HEK293T (cell line): ENCODE measurements at regions not wholly inside any gene's neighbourhood (a gene's known extent, or its start where the extent isn't known, plus 50 kb on each side); places are given as distances from the start of the nearest gene placed in this dataset.

Source experiments
- BHLHE40 ChIP-seq: fragments of 450-650 bp; IDR thresholded peaks from 2 replicates; pipeline ENCODE4 v1.6.1; 2016; ENCODE audit warnings: mild to moderate bottlenecking, moderate library complexity, borderline replicate concordance
- ELF4 ChIP-seq: fragments of 450-650 bp; IDR thresholded peaks from 2 replicates; pipeline ENCODE4 v1.6.1; 2017; ENCODE audit warnings: antibody characterized with exemption
- FOXA1 ChIP-seq: fragments of 450-650 bp; IDR thresholded peaks from 2 replicates; pipeline ENCODE4 v1.6.1; 2016; ENCODE audit warnings: mild to moderate bottlenecking
- FOXK2 ChIP-seq: fragments of 450-650 bp; IDR thresholded peaks from 2 replicates; pipeline ENCODE4 v1.6.1; 2016; ENCODE audit warnings: mild to moderate bottlenecking
- HDGF ChIP-seq: fragments of 450-650 bp; IDR thresholded peaks from 2 replicates; pipeline ENCODE4 v1.6.1; 2017; ENCODE audit warnings: antibody characterized with exemption, borderline replicate concordance
- SP1 ChIP-seq: fragments of 450-650 bp; IDR thresholded peaks from 2 replicates; pipeline ENCODE4 v1.6.1; 2017
- SUZ12 ChIP-seq: fragments of 450-650 bp; IDR thresholded peaks from 2 replicates; pipeline ENCODE4 v1.6.1; 2016; ENCODE audit warnings: mild to moderate bottlenecking
- TARDBP ChIP-seq: fragments of 450-650 bp; IDR thresholded peaks from 2 replicates; pipeline ENCODE4 v1.6.1; 2016

GRCh38 chr13:30148171-30148754 lies 159.1 kb downstream of the KATNAL1 start:
- TF ChIP-seq SUZ12 (no peak), SP1 (no peak), TARDBP (no peak), BHLHE40 (no peak), FOXA1 (no peak), HDGF (no peak), ELF4 (no peak), FOXK2 (no peak)
